Activated B cell treated with CpG ODN at 0.5 μM for 24 hours (primary cell): ENCODE measurements at regions not wholly inside any gene's neighbourhood (a gene's known extent, or its start where the extent isn't known, plus 50 kb on each side); places are given as distances from the start of the nearest gene placed in this dataset.

ENCODE experiments used
- ATAC-seq: fragments of 200-7000 bp; cut with Tn5 transposase; one replicate; pipeline ENCODE4 v1.10.0; 2021; ENCODE audit warnings: low read depth, mild to moderate bottlenecking, moderate library complexity
- CTCF ChIA-PET: fragments of 350-600 bp; sonication (Branson Sonifier 250); formaldehyde crosslinking; loops from one replicate; lab custom pipeline; 2021; ENCODE audit warnings: antibody characterized with exemption; lab: Charles Lee
- POLR2A ChIA-PET: fragments of 350-600 bp; sonication (Branson Sonifier 250); formaldehyde crosslinking; loops from one replicate; lab custom pipeline; 2021; ENCODE audit warnings: antibody characterized with exemption; lab: Charles Lee
- DNase-seq: peaks from one replicate; pipeline ENCODE4 v3.0.0; 2022
- H3K27ac Mint-ChIP-seq: one replicate; pipeline ENCODE4 v1.8.0; 2020; ENCODE audit warnings: mixed read lengths
- H3K27me3 Mint-ChIP-seq: one replicate; pipeline ENCODE4 v1.8.0; 2021; ENCODE audit warnings: mixed read lengths
- H3K36me3 Mint-ChIP-seq: one replicate; pipeline ENCODE4 v1.8.0; 2021; ENCODE audit warnings: low read depth, mixed read lengths
- H3K4me1 Mint-ChIP-seq: one replicate; pipeline ENCODE4 v1.8.0; 2021; ENCODE audit warnings: mixed read lengths
- H3K4me3 Mint-ChIP-seq: one replicate; pipeline ENCODE4 v1.8.0; 2020; ENCODE audit warnings: mild to moderate bottlenecking, mixed read lengths
- H3K9me3 Mint-ChIP-seq: one replicate; pipeline ENCODE4 v1.8.0; 2020; ENCODE audit warnings: mixed read lengths
- CTCF ChIP-seq: fragments of 200-600 bp; IDR thresholded peaks from one replicate; pipeline ENCODE4 v1.8.0; 2022; ENCODE audit warnings: antibody characterized with exemption, mild to moderate bottlenecking
- intact Hi-C: fragments of 100-400 bp; cut with micrococcal nuclease; formaldehyde crosslinking; loops from one replicate; pipeline ENCODE4 v1.15.1; 2024

- Mint-ChIP-seq H3K4me3 (no peak overlapping the region), H3K9me3 (peaks cover under 1% of the 10 kb centered on the region), H3K27me3 (peaks cover 11% of the 10 kb centered on the region), H3K36me3 (no peaks in the 10 kb centered on the region), H3K4me1 (no peaks in the 10 kb centered on the region), H3K27ac (no peak overlapping the region)
- intact Hi-C loops: no loop called here
- DNase-seq (no peak), ATAC-seq (no peak)
- CTCF ChIA-PET: no interaction called here
- no peak for TF ChIP-seq CTCF
- POLR2A ChIA-PET: no interaction called here
These were observed 120.7 kb downstream of the TBX19 start for GRCh38 chr1:168401341-168401740.

- DNase-seq (no peak), ATAC-seq (no peak)
- CTCF ChIA-PET: no interaction called here
- no peaks in the 10 kb centered on the region for H3K9me3 Mint-ChIP-seq
- TF ChIP-seq CTCF: no peak
- no peaks in the 10 kb centered on the region for H3K36me3 Mint-ChIP-seq
- no peaks in the 10 kb centered on the region for H3K4me1 Mint-ChIP-seq
- H3K27me3 Mint-ChIP-seq: peaks cover 11% of the 10 kb centered on the region
- intact Hi-C loops: no loop called here
- POLR2A ChIA-PET: no interaction called here
- H3K4me3 Mint-ChIP-seq: no peak overlapping the region
- no peak overlapping the region for H3K27ac Mint-ChIP-seq
These were observed 119.5 kb downstream of the TBX19 start for GRCh38 chr1:168400139-168400538.

GRCh38 chr1:168397806-168398205 lies 117.1 kb downstream of the TBX19 start:
- DNase-seq (no peak), ATAC-seq (no peak)
- no peak overlapping the region for H3K27ac Mint-ChIP-seq
- no peaks in the 10 kb centered on the region for H3K4me1 Mint-ChIP-seq
- POLR2A ChIA-PET: no interaction called here
- no peak for TF ChIP-seq CTCF
- peaks cover 11% of the 10 kb centered on the region for H3K27me3 Mint-ChIP-seq
- H3K9me3 Mint-ChIP-seq: no peaks in the 10 kb centered on the region
- CTCF ChIA-PET: no interaction called here
- intact Hi-C loops: no loop called here
- H3K4me3 Mint-ChIP-seq: no peak overlapping the region
- H3K36me3 Mint-ChIP-seq: no peaks in the 10 kb centered on the region

GRCh38 chr1:168396940-168397684 lies 116.4 kb downstream of the TBX19 start:
- Mint-ChIP-seq H3K4me3 (no peak overlapping the region), H3K27me3 (peaks cover 13% of the 10 kb centered on the region), H3K9me3 (no peaks in the 10 kb centered on the region), H3K4me1 (no peaks in the 10 kb centered on the region), H3K27ac (no peak overlapping the region), H3K36me3 (no peaks in the 10 kb centered on the region)
- intact Hi-C loops: no loop called here
- ChIA-PET CTCF (no interaction called here), POLR2A (no interaction called here)
- no peak for ATAC-seq
- TF ChIP-seq CTCF: no peak
- no peak for DNase-seq

- H3K27ac Mint-ChIP-seq: no peak overlapping the region
- intact Hi-C loops: no loop called here
- ChIA-PET POLR2A (no interaction called here), CTCF (no interaction called here)
- no peak overlapping the region for H3K4me3 Mint-ChIP-seq
- H3K4me1 Mint-ChIP-seq: no peaks in the 10 kb centered on the region
- H3K36me3 Mint-ChIP-seq: no peaks in the 10 kb centered on the region
- no peaks in the 10 kb centered on the region for H3K9me3 Mint-ChIP-seq
- DNase-seq: no peak
- peaks cover 13% of the 10 kb centered on the region for H3K27me3 Mint-ChIP-seq
- no peak for TF ChIP-seq CTCF
- ATAC-seq: no peak
These were observed 115.8 kb downstream of the TBX19 start for GRCh38 chr1:168396508-168396907.
